Neutrophil (primary cell): ENCODE measurements at regions not wholly inside any gene's neighbourhood (a gene's known extent, or its start where the extent isn't known, plus 50 kb on each side); places are given as distances from the start of the nearest gene placed in this dataset.

Experiments
- H3K27ac ChIP-seq: fragments of 200-600 bp; sonication (generic); 2 replicates; pipeline ENCODE4 v1.5.1; 2016; ENCODE audit warnings: mild to moderate bottlenecking, moderate library complexity
- H3K27me3 ChIP-seq: fragments of 200-600 bp; sonication (generic); 2 replicates; pipeline ENCODE4 v1.6.0; 2016; ENCODE audit warnings: mild to moderate bottlenecking
- H3K36me3 ChIP-seq: fragments of 200-600 bp; sonication (generic); 2 replicates; pipeline ENCODE4 v1.5.1; 2017
- H3K4me1 ChIP-seq, 2 experiments: fragments of 200-600 bp in 1 of 2; sonication (generic) in 1 of 2; 1 replicate in 1 of 2; 2 replicates in 1 of 2; pipeline versions ENCODE4 v1.5.1 to v1.6.1; 2013 to 2016; ENCODE audit warnings: low read depth in 1 of 2, low read length in 1 of 2, mild to moderate bottlenecking in 1 of 2, moderate library complexity in 1 of 2; ENCODE audit not compliant: control insufficient read depth in 1 of 2, insufficient read depth in 1 of 2
- H3K4me3 ChIP-seq, 2 experiments: fragments of 200-600 bp in 1 of 2; sonication (generic) in 1 of 2; 1 replicate in 1 of 2; 2 replicates in 1 of 2; pipeline ENCODE4 v1.5.1; 2013 to 2016; ENCODE audit warnings: low read depth in 1 of 2, low read length in 1 of 2, mild to moderate bottlenecking in 1 of 2, moderate library complexity in 1 of 2
- H3K9me3 ChIP-seq: fragments of 200-600 bp; sonication (generic); 2 replicates; pipeline ENCODE4 v1.5.1; 2016
- TF ChIP-seq, protein P1 (sequence below): fragments of 200-600 bp; sonication (generic); IDR thresholded peaks from 2 replicates; pipeline ENCODE4 v1.5.1; 2016; ENCODE audit warnings: antibody characterized with exemption

DNA sequence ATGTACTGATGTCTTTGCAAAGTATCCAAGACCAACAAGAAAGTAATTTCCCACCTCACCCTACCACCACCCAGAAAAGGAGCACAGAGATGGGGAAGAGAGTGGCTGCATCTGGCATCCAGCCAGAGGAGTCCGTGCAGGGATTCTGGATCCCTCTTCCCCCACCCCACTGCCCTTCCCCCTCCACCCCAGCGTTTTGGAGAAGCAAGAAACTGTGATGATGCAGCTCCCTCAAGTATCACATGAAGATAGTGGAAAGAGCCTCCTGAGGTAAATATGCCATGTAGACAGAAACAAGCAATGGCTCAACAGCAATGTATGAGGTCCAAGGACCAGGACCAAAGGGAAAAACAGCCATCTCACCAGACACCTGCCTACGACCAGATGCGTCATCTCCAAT lies 153.8 kb downstream of the DEPDC1B start:
- H3K4me1 ChIP-seq = no peaks in the 10 kb centered on the region
- TF ChIP-seq, protein P1, sequence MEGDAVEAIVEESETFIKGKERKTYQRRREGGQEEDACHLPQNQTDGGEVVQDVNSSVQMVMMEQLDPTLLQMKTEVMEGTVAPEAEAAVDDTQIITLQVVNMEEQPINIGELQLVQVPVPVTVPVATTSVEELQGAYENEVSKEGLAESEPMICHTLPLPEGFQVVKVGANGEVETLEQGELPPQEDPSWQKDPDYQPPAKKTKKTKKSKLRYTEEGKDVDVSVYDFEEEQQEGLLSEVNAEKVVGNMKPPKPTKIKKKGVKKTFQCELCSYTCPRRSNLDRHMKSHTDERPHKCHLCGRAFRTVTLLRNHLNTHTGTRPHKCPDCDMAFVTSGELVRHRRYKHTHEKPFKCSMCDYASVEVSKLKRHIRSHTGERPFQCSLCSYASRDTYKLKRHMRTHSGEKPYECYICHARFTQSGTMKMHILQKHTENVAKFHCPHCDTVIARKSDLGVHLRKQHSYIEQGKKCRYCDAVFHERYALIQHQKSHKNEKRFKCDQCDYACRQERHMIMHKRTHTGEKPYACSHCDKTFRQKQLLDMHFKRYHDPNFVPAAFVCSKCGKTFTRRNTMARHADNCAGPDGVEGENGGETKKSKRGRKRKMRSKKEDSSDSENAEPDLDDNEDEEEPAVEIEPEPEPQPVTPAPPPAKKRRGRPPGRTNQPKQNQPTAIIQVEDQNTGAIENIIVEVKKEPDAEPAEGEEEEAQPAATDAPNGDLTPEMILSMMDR = no peak
- H3K36me3 ChIP-seq = no peaks in the 10 kb centered on the region
- H3K9me3 ChIP-seq = no peaks in the 10 kb centered on the region
- no peak overlapping the region for H3K27ac ChIP-seq
- H3K27me3 ChIP-seq = no peaks in the 10 kb centered on the region
- no peak overlapping the region for H3K4me3 ChIP-seq

DNA sequence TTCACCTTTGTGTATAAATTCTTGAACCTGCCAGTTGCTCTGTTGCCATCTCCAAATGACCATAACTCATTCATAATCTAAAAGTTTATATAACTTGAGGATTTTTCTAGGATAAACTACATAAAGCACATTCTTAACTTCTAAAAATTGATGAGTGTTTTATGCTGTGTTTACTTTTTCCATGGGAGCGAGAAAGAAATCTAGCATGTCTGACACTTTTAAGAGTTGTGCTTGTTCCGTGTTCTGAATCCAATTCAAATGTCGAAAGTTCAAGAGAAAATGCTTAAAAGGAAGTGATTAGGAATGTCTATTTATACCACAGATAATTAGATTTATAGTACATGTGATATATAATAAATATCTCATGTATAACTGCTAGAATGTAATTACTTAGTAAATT lies 154.4 kb downstream of the DEPDC1B start:
- H3K27ac ChIP-seq = no peak overlapping the region
- TF ChIP-seq, protein P1 = no peak
- no peaks in the 10 kb centered on the region for H3K4me1 ChIP-seq
- H3K4me3 ChIP-seq = no peak overlapping the region
- H3K27me3 ChIP-seq = no peaks in the 10 kb centered on the region
- no peaks in the 10 kb centered on the region for H3K9me3 ChIP-seq
- no peaks in the 10 kb centered on the region for H3K36me3 ChIP-seq

DNA sequence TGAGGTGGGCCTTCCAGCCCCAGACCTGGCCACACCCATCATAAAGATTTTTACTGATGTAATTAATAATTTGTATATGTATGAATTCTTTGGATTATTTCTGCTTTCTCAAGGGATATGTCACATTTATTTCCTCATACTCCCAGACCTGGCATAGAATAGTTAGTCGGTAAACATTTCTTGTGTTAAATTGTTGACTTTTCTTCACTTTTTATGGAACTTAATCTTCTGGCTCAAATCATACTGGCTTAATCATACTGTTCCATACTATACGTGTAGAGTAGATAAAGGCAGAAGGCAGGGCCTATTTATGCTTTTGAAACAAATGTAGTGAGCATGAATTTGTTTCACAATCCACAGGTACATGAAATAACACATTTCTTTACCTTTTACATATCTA lies 155.8 kb downstream of the DEPDC1B start:
- TF ChIP-seq, protein P1 = no peak
- H3K27me3 ChIP-seq = peaks cover 9% of the 10 kb centered on the region
- no peaks in the 10 kb centered on the region for H3K36me3 ChIP-seq
- H3K27ac ChIP-seq = no peak overlapping the region
- no peaks in the 10 kb centered on the region for H3K9me3 ChIP-seq
- H3K4me1 ChIP-seq = no peaks in the 10 kb centered on the region
- no peak overlapping the region for H3K4me3 ChIP-seq

DNA sequence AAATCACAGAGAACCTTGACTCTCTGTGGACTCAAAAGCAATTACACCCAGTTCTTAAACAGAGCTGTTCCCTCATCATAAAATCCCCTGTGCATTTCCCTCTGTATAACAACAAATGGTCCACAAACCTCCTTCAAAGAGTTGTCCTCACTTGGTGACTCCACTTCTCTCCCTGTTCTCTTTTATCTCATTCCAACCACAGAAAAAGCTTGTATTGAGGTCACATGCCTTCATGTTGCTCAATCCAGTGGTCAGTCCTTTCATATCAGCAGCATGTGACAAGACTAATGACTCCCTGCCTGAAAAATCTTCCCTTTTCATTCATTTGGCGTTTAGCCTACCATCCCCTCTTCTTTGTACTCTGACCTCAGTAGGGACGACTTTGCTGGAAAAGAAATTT lies 158.0 kb downstream of the DEPDC1B start:
- no peaks in the 10 kb centered on the region for H3K4me1 ChIP-seq
- H3K36me3 ChIP-seq = no peaks in the 10 kb centered on the region
- H3K27ac ChIP-seq = no peak overlapping the region
- H3K9me3 ChIP-seq = no peaks in the 10 kb centered on the region
- H3K4me3 ChIP-seq = no peak overlapping the region
- TF ChIP-seq, protein P1 = no peak
- peaks cover 9% of the 10 kb centered on the region for H3K27me3 ChIP-seq

DNA sequence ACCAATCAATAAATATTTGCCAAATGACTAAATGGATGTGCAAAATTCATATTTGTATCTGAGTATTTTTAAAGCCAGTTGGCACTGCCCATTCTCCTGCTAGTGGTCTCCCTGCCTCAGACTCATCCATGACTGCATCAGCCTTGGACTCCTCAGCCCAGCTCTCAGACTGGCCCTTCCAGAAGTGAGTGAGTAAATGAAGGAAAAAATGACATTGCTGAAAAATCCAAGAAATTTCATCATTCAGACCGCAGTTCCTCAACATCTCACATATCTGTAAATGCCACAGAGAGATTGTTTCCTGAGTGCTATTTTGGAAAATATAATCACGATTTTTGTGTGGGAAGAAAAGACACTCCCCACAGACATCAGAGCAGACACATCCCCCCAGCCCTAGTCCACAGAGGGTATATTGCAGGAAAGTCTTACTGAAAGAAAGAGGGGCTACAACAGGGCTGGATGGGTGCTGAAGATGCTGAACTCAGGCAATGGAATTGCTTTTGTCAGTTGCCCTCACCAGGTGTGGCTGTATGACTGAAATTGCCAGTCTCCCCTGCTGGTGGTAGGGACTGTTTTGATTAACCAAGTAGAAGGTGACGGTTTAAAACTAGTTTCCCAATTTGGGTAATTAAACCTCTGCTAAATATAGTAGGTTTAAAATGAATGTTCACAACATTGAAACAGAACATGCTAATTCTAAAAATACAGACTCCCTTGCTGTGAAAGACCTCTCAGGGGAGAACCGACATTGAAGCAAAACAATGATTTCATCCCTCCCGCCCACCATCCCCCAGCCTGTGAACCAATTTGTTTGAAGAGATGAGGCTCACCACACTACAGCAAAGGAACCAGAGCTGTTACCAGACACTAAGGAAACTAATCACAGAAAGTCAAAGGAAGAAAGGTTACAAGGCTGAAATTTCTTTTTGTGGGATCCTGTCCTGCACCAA lies 158.8 kb downstream of the DEPDC1B start:
- Histone ChIP-seq H3K9me3 (no peaks in the 10 kb centered on the region), H3K4me3 (no peak overlapping the region), H3K4me1 (no peaks in the 10 kb centered on the region), H3K27ac (no peak overlapping the region), H3K27me3 (peaks cover 9% of the 10 kb centered on the region), H3K36me3 (no peaks in the 10 kb centered on the region)
- TF ChIP-seq, protein P1 = no peak
